Peyer's patch (tissue), 4 donors: ENCODE measurements at regions not wholly inside any gene's neighbourhood (a gene's known extent, or its start where the extent isn't known, plus 50 kb on each side); places are given as distances from the start of the nearest gene placed in this dataset.

Experiments
- CTCF ChIP-seq, 6 experiments: fragments of 450-650 bp in 4 of 6; fragments of 200-600 bp in 2 of 6; sonication (generic) in 1 of 6; IDR thresholded peaks; one replicate each; pipeline ENCODE4 v1.5.1; 2017 to 2019; ENCODE audit warnings: antibody characterized with exemption in 6 of 6, mild to moderate bottlenecking in 3 of 6, moderate library complexity in 1 of 6
- POLR2A ChIP-seq, 2 donors: fragments of 450-650 bp; IDR thresholded peaks; one replicate each; pipeline ENCODE4 v1.5.1; 2017; ENCODE audit warnings: antibody characterized with exemption in 2 of 2, mild to moderate bottlenecking in 2 of 2, moderate library complexity in 2 of 2

GRCh38 chr15:91471468-91471867 is 371.4 kb downstream of the SV2B start:
- TF ChIP-seq CTCF (IDR thresholded peaks at IDR 0.05): no peak
- no peak for TF ChIP-seq POLR2A (IDR thresholded peaks at IDR 0.05)
